ENCODE measurements at regions not wholly inside any gene's neighbourhood (a gene's known extent, or its start where the extent isn't known, plus 50 kb on each side); places are given as distances from the start of the nearest gene placed in this dataset.
A peak's percentile ranks its signal among the peaks of the same experiment; 100 is the strongest.
"Not testable (repeated sequence)": the region's sequence is repeated elsewhere in the genome, so short reads cannot be mapped to it uniquely, and the experiment has no call there.

GRCh38 chr4:49287893-49288292, 301.8 kb downstream of the CWH43 start:
- H3K27ac ChIP-seq; H3K4me3 ChIP-seq; H3K9me3 ChIP-seq; H3K36me3 ChIP-seq (replicated peaks in 1 of 2; ENCODE audit: insufficient read depth in 1 of 2, low read depth in 2 of 2); H3K27me3 ChIP-seq; intact Hi-C loops (cut with DNase I); ATAC-seq; H3K4me1 ChIP-seq: not testable (repeated sequence)
- WGBS, 2 donors, result 60 to 77% methylated on average over 14 to 17 of the region's 17 CpGs
- DNase-seq, result peak in 1 of 4 donors; percentile 33

GRCh38 chr4:49288796-49289195, 302.7 kb downstream of the CWH43 start:
- H3K36me3 ChIP-seq (replicated peaks in 1 of 2; ENCODE audit: insufficient read depth in 1 of 2, low read depth in 2 of 2); H3K4me3 ChIP-seq; H3K9me3 ChIP-seq; ATAC-seq; H3K27me3 ChIP-seq; H3K4me1 ChIP-seq; H3K27ac ChIP-seq; intact Hi-C loops (cut with DNase I); DNase-seq: not testable (repeated sequence)
- WGBS, 2 donors, result 74 to 80% methylated on average over 8 to 11 of the region's 11 CpGs

GRCh38 chr4:49314815-49315214, 328.7 kb downstream of the CWH43 start:
- DNase-seq; intact Hi-C loops (cut with DNase I); ATAC-seq; H3K4me3 ChIP-seq; H3K27ac ChIP-seq; H3K4me1 ChIP-seq; H3K36me3 ChIP-seq (replicated peaks in 1 of 2; ENCODE audit: insufficient read depth in 1 of 2, low read depth in 2 of 2); H3K9me3 ChIP-seq; H3K27me3 ChIP-seq: not testable (repeated sequence)
- WGBS, 2 donors, result 54 to 55% methylated on average over 6 to 18 of the region's 18 CpGs

- H3K4me3 ChIP-seq; H3K27me3 ChIP-seq; DNase-seq; H3K27ac ChIP-seq; H3K36me3 ChIP-seq (replicated peaks in 1 of 2; ENCODE audit: insufficient read depth in 1 of 2, low read depth in 2 of 2); intact Hi-C loops (cut with DNase I); ATAC-seq; H3K9me3 ChIP-seq; H3K4me1 ChIP-seq: not testable (repeated sequence)
- 59 to 74% methylated on average over 23 of the region's 24 CpGs for WGBS, 2 donors
These were observed 334.8 kb downstream of the CWH43 start for GRCh38 chr4:49320725-49321410.

GRCh38 chr4:49321511-49322300, 335.6 kb downstream of the CWH43 start:
- intact Hi-C loops (cut with DNase I); DNase-seq; ATAC-seq; H3K4me1 ChIP-seq; H3K36me3 ChIP-seq (replicated peaks in 1 of 2; ENCODE audit: insufficient read depth in 1 of 2, low read depth in 2 of 2); H3K27me3 ChIP-seq; H3K4me3 ChIP-seq; H3K9me3 ChIP-seq; H3K27ac ChIP-seq: not testable (repeated sequence)
- 73 to 74% methylated on average over 12 of the region's 12 CpGs for WGBS, 2 donors

- H3K4me1 ChIP-seq; H3K27me3 ChIP-seq; H3K4me3 ChIP-seq; intact Hi-C loops (cut with DNase I); H3K36me3 ChIP-seq (replicated peaks in 1 of 2; ENCODE audit: insufficient read depth in 1 of 2, low read depth in 2 of 2); H3K27ac ChIP-seq; H3K9me3 ChIP-seq; ATAC-seq: not testable (repeated sequence)
- peak in 1 of 4 donors; percentile 10 for DNase-seq
- 63 to 67% methylated on average over 22 of the region's 22 CpGs for WGBS, 2 donors
These were observed 336.8 kb downstream of the CWH43 start for GRCh38 chr4:49322610-49323572.

GRCh38 chr4:49323573-49323940, 337.5 kb downstream of the CWH43 start:
- intact Hi-C loops (cut with DNase I); H3K27me3 ChIP-seq; H3K4me1 ChIP-seq; H3K27ac ChIP-seq; H3K36me3 ChIP-seq (replicated peaks in 1 of 2; ENCODE audit: insufficient read depth in 1 of 2, low read depth in 2 of 2); ATAC-seq; H3K9me3 ChIP-seq; H3K4me3 ChIP-seq: not testable (repeated sequence)
- 59 to 69% methylated on average over 4 to 8 of the region's 10 CpGs for WGBS, 2 donors
- peak in 1 of 4 donors; percentile 19 for DNase-seq

Data from body of pancreas (tissue), 4 donors.